ENCODE measurements at regions not wholly inside any gene's neighbourhood (a gene's known extent, or its start where the extent isn't known, plus 50 kb on each side); places are given as distances from the start of the nearest gene placed in this dataset.

- H3K27ac ChIP-seq: no peak overlapping the region
Measured at GRCh38 chr13:67619995-67620380, 389.9 kb upstream of the PCDH9 start.

GRCh38 chr13:67619351-67619994, 389.3 kb upstream of the PCDH9 start:
- FAIRE-seq (no peak), DNase-seq (ENCODE audit: low read depth in 1 of 2, low spot score in 1 of 2) (no peak), ATAC-seq (no peak)
- Histone ChIP-seq H3K27ac (no peak overlapping the region), H3K4me3 (no peak overlapping the region), H3K4me1 (peaks cover 3% of the 10 kb centered on the region; the same call in 1 of the 3 replicates), H3K4me2 (no peak overlapping the region), H3K9me3 (no peaks in the 10 kb centered on the region)
- ChIA-PET CTCF (no interaction called here), POLR2A (no interaction called here)
- TF ChIP-seq POLR2AphosphoS2 (conservative IDR thresholded peaks at IDR 0.05; ENCODE audit: low read length) (no peak), RARB (CRISPR knock-in tag; IDR thresholded peaks at IDR 0.05) (no peak), USF2 (IDR thresholded peaks at IDR 0.05) (no peak), MAZ (IDR thresholded peaks at IDR 0.05; ENCODE audit: borderline replicate concordance, low read depth, low read length) (no peak), KDM1A (IDR thresholded peaks at IDR 0.05; ENCODE audit: low read depth) (no peak), REST (IDR thresholded peaks at IDR 0.05) (no peak), HOXB5 (CRISPR knock-in tag; IDR thresholded peaks at IDR 0.05) (no peak), RAD21 (conservative IDR thresholded peaks at IDR 0.05 in 1 of 2, IDR thresholded peaks at IDR 0.05 in 1 of 2) (no peak), ZFP36 (IDR thresholded peaks at IDR 0.05; ENCODE audit: borderline replicate concordance, partially characterized antibody) (no peak), SREBF2 (IDR thresholded peaks at IDR 0.05) (no peak), EHMT2 (IDR thresholded peaks at IDR 0.05; ENCODE audit: low read depth) (no peak), HOXB13 (CRISPR knock-in tag; IDR thresholded peaks at IDR 0.05; ENCODE audit: low read depth) (no peak), CHD2 (IDR thresholded peaks at IDR 0.05; ENCODE audit: low read length, partially characterized antibody) (no peak), TFCP2L1 (CRISPR knock-in tag; IDR thresholded peaks at IDR 0.05) (no peak), ELK1 (IDR thresholded peaks at IDR 0.05; ENCODE audit: low read depth, low read length) (no peak), TP53 (CRISPR knock-in tag; IDR thresholded peaks at IDR 0.05) (no peak), NFE2L2 (conservative IDR thresholded peaks at IDR 0.05; ENCODE audit: low read length) (no peak), CEBPB (IDR thresholded peaks at IDR 0.05) (no peak), RNF2 (IDR thresholded peaks at IDR 0.05; ENCODE audit: borderline replicate concordance, low read depth) (no peak)

More at GRCh38 chr13:67619995-67620380, 389.9 kb upstream of the PCDH9 start:
- Histone ChIP-seq H3K4me1 (peaks cover 3% of the 10 kb centered on the region; the same call in 1 of the 3 replicates), H3K9me3 (no peaks in the 10 kb centered on the region), H3K4me2 (no peak overlapping the region), H3K4me3 (no peak overlapping the region)
- CTCF ChIA-PET: no interaction called here
- 19% methylated on average over 2 of the region's 2 CpGs for WGBS (ENCODE audit: missing lambda C conversion rate)
- ATAC-seq: peak; percentile 62 to 69; a peak in 4 of 6 replicates
- DNase-seq (ENCODE audit: low read depth in 1 of 2, low spot score in 1 of 2): peak in 1 of 2 experiments; percentile 10
- TF ChIP-seq HOXB13 (CRISPR knock-in tag; IDR thresholded peaks at IDR 0.05; ENCODE audit: low read depth): no peak
- TF ChIP-seq TFCP2L1 (CRISPR knock-in tag; IDR thresholded peaks at IDR 0.05): no peak
- no peak for TF ChIP-seq TP53 (CRISPR knock-in tag; IDR thresholded peaks at IDR 0.05)
- no peak for TF ChIP-seq JUNB (IDR thresholded peaks at IDR 0.05)
- TF ChIP-seq ZSCAN20 (CRISPR knock-in tag; IDR thresholded peaks at IDR 0.05): no peak
- TF ChIP-seq NPAS2 (CRISPR knock-in tag; IDR thresholded peaks at IDR 0.05; ENCODE audit: borderline replicate concordance): no peak
- TF ChIP-seq MAFK (IDR thresholded peaks at IDR 0.05; ENCODE audit: partially characterized antibody): no peak
- no peak for TF ChIP-seq USF2 (IDR thresholded peaks at IDR 0.05)
- TF ChIP-seq FOSB (CRISPR knock-in tag; IDR thresholded peaks at IDR 0.05): no peak
- POLR2A ChIA-PET: no interaction called here
- FAIRE-seq: no peak
